22Rv1 (cell line): ENCODE measurements at regions not wholly inside any gene's neighbourhood (a gene's known extent, or its start where the extent isn't known, plus 50 kb on each side); places are given as distances from the start of the nearest gene placed in this dataset.

Experiments
- CTCF ChIP-seq: fragments of 450-650 bp; IDR thresholded peaks from 2 replicates; pipeline ENCODE4 v1.5.1; 2017; ENCODE audit warnings: mild to moderate bottlenecking
- ZFX ChIP-seq: fragments of 450-650 bp; IDR thresholded peaks from 2 replicates; pipeline ENCODE4 v1.6.1; 2017; ENCODE audit warnings: antibody characterized with exemption, borderline replicate concordance

- TF ChIP-seq CTCF = no peak
- no peak for TF ChIP-seq ZFX
Observed at GRCh38 chr1:218165701-218166114, 119.4 kb upstream of the RRP15 start.
